Lower lobe of right lung (tissue), 2 donors: ENCODE measurements at regions not wholly inside any gene's neighbourhood (a gene's known extent, or its start where the extent isn't known, plus 50 kb on each side); places are given as distances from the start of the nearest gene placed in this dataset.

Experiments used
- ATAC-seq, 2 donors: fragments of 200-7000 bp; cut with Tn5 transposase; one replicate each; pipeline ENCODE4 v1.9.1; 2020 to 2022; ENCODE audit warnings: mild to moderate bottlenecking in 2 of 2, moderate library complexity in 2 of 2
- DNase-seq: peaks from one replicate; pipeline ENCODE4 v3.0.0-alpha.2; 2020
- H3K27ac ChIP-seq: fragments of 200-600 bp; one replicate; pipeline ENCODE4 v1.8.0; 2022
- H3K27me3 ChIP-seq: fragments of 200-600 bp; one replicate; pipeline ENCODE4 v1.8.0; 2022; ENCODE audit warnings: low read depth
- H3K36me3 ChIP-seq: fragments of 200-600 bp; one replicate; pipeline ENCODE4 v1.8.0; 2022; ENCODE audit warnings: mild to moderate bottlenecking
- H3K4me1 ChIP-seq: fragments of 200-600 bp; one replicate; pipeline ENCODE4 v1.8.0; 2022
- H3K4me3 ChIP-seq: fragments of 200-600 bp; one replicate; pipeline ENCODE4 v1.8.0; 2022; ENCODE audit warnings: mild to moderate bottlenecking
- H3K9me3 ChIP-seq: fragments of 200-600 bp; one replicate; pipeline ENCODE4 v1.8.0; 2022
- intact Hi-C: fragments of 100-400 bp; cut with DNase I; formaldehyde crosslinking; loops from one replicate; pipeline ENCODE4 v1.11.0; 2022
- TF ChIP-seq, protein P1 (sequence below): fragments of 200-600 bp; IDR thresholded peaks from one replicate; pipeline ENCODE4 v1.8.0; 2022; ENCODE audit warnings: antibody characterized with exemption, mild to moderate bottlenecking
- donor health status: DM: no; HTN: yes; CAD: no; lungs with severe emphysema.

DNA sequence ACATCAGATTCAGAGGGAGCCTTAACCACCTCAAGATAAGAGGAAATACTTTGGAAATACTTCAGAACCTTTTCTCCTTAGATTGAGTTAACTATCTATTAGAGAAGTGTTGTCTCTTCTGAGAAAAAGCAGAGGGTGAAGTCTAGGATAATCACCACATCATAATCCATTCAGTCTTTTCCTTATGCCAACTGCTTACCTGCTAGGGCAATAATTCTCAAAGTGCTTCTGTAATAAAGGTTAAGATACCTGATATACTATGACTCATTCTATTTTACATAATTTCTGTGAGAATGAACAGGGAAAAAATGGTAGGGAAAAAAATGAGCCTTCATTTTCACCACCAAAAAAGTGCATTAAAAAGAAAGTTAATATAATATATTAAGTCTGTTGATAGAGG is 70.1 kb upstream of the LOC128125822 start:
- Histone ChIP-seq H3K27me3 (no peaks in the 10 kb centered on the region), H3K4me3 (no peak overlapping the region), H3K4me1 (no peaks in the 10 kb centered on the region), H3K9me3 (no peaks in the 10 kb centered on the region), H3K27ac (no peak overlapping the region), H3K36me3 (no peaks in the 10 kb centered on the region)
- DNase-seq (no peak), ATAC-seq (no peak)
- TF ChIP-seq, protein P1, sequence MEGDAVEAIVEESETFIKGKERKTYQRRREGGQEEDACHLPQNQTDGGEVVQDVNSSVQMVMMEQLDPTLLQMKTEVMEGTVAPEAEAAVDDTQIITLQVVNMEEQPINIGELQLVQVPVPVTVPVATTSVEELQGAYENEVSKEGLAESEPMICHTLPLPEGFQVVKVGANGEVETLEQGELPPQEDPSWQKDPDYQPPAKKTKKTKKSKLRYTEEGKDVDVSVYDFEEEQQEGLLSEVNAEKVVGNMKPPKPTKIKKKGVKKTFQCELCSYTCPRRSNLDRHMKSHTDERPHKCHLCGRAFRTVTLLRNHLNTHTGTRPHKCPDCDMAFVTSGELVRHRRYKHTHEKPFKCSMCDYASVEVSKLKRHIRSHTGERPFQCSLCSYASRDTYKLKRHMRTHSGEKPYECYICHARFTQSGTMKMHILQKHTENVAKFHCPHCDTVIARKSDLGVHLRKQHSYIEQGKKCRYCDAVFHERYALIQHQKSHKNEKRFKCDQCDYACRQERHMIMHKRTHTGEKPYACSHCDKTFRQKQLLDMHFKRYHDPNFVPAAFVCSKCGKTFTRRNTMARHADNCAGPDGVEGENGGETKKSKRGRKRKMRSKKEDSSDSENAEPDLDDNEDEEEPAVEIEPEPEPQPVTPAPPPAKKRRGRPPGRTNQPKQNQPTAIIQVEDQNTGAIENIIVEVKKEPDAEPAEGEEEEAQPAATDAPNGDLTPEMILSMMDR, result no peak
- intact Hi-C loops, result no loop called here

DNA sequence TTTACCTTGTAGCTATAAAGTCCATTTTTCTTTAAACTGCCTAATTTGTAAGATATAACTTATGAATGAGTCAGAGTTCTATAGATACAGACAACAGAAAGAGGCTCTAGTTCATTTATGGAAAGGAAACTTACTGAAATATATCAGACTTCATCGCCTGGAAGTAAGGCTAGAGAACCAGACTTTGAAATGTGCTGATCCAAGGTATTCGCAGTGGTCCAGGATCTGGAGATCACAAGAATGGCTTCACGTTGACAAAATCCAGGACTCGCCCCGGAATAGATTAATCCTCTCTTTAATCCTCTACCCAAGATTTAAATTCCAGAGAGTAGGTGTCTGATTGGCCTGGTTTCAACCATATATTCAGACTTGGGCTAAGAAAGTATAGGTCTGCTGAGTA is 69.1 kb upstream of the LOC128125822 start:
- intact Hi-C loops, result no loop called here
- no peak for DNase-seq

DNA sequence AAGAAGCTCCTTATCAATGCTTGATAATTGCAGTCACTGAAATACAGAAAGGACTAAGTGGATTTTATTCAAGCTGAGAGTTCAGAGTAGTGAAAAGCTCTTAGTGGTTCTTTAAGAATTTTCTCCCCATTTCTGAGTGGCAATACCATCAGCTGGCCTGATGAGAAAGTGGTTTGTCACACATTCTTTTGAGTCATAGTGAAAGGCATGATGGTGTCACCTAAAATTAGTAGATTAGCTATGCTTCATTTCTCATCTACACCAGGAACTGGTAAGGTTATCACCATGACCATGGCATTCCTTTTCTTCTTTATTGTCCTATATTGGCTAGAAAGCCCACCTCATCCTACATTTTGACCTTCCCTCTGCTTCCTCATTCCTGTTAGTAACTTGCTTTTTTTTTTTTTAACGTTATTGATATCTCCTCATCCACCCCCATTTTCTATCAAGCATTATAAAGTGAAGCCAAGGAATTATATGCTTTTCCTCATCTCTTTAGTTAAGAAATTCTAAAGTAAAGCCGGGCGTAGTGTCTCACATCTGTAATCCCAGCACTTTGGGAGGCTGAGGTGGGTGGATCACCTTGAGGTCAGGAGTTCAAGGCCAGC is 67.4 kb upstream of the LOC128125822 start:
- no peak for ATAC-seq
- intact Hi-C loops, result no loop called here

More for the DNA sequence above, 69.1 kb upstream of the LOC128125822 start:
- Histone ChIP-seq H3K4me1 (no peaks in the 10 kb centered on the region), H3K4me3 (no peak overlapping the region), H3K9me3 (no peaks in the 10 kb centered on the region), H3K27me3 (no peaks in the 10 kb centered on the region), H3K27ac (no peak overlapping the region), H3K36me3 (no peaks in the 10 kb centered on the region)
- no peak for ATAC-seq
- TF ChIP-seq, protein P1, result no peak

DNA sequence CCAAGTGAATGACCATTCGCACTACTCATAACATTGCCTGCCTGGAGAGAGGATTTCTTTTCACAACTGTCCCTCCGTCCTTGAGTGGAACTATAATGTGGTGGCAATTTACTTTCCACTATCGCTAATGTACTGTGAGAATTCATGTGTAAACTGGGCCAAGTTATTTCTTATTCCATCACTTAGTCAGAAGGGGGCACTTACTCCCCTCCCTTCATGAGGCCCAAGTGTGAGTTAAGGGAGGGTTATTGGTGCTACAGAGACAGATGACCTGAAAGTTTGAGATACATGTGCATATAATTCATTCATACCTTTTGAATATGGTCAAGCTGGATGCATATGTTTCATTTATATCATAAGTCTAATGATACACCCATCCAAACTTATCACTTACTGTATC is 65.2 kb upstream of the LOC128125822 start:
- no peaks in the 10 kb centered on the region for H3K36me3 ChIP-seq
- H3K27me3 ChIP-seq, result no peaks in the 10 kb centered on the region
- H3K4me3 ChIP-seq, result no peak overlapping the region
- TF ChIP-seq, protein P1, result no peak
- ATAC-seq (no peak), DNase-seq (no peak)
- intact Hi-C loops, result no loop called here
- H3K27ac ChIP-seq, result no peak overlapping the region
- H3K9me3 ChIP-seq, result no peaks in the 10 kb centered on the region
- H3K4me1 ChIP-seq, result no peaks in the 10 kb centered on the region

More for the DNA sequence above, 67.4 kb upstream of the LOC128125822 start:
- H3K9me3 ChIP-seq, result no peaks in the 10 kb centered on the region
- H3K36me3 ChIP-seq, result no peaks in the 10 kb centered on the region
- H3K4me3 ChIP-seq, result no peak overlapping the region
- no peaks in the 10 kb centered on the region for H3K4me1 ChIP-seq
- H3K27me3 ChIP-seq, result no peaks in the 10 kb centered on the region
- TF ChIP-seq, protein P1, result no peak
- no peak overlapping the region for H3K27ac ChIP-seq
- no peak for DNase-seq

DNA sequence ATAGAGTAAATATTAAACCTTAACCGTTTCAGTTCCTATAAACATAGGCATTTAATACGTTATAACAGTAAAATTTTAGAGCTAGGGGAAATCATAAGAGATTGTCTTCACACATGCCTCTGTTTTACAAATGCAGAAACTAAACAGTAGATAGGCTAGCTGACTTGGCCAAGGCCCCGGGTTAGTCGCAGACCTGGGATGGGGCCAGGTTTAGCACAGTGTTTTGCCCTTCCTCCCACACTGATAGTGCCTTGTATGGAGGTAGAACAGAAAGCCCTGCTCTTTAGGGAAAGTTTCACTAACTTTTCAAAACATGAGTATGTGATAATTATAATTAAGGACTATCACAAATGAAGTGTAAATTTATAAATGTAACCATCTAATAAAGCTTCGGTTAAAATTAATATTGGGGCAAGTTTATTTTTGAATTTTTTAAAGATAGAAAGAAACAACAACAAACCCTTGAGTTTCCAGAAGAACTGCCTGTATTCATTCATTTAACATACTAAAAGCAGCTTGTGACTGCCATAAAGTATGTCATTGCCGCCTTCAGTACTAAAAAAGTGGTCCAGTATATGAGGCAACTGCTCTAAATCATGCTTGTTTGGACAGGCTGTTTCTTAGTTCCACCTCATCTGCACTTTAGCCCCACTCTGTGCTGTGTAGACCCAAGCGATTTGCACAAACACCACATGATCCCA is 62.5 kb upstream of the LOC128125822 start:
- Histone ChIP-seq H3K4me1 (no peaks in the 10 kb centered on the region), H3K9me3 (no peaks in the 10 kb centered on the region), H3K36me3 (no peaks in the 10 kb centered on the region), H3K27me3 (no peaks in the 10 kb centered on the region), H3K4me3 (no peak overlapping the region), H3K27ac (no peak overlapping the region)
- DNase-seq (no peak), ATAC-seq (peak; percentile 82 to 93)
- intact Hi-C loops, result no loop called here
- TF ChIP-seq, protein P1, result no peak
